HG02884 (cell line): ENCODE measurements at regions not wholly inside any gene's neighbourhood (a gene's known extent, or its start where the extent isn't known, plus 50 kb on each side); places are given as distances from the start of the nearest gene placed in this dataset.
"Not testable (repeated sequence)": the region's sequence is repeated elsewhere in the genome, so short reads cannot be mapped to it uniquely, and the experiment has no call there.

Experiments used
- ATAC-seq: cut with Tn5 transposase; IDR thresholded peaks from one replicate; pipeline ENCODE4 v1.9.1; 2021; ENCODE audit warnings: mild to moderate bottlenecking, moderate library complexity; ENCODE audit not compliant: unreplicated experiment

DNA sequence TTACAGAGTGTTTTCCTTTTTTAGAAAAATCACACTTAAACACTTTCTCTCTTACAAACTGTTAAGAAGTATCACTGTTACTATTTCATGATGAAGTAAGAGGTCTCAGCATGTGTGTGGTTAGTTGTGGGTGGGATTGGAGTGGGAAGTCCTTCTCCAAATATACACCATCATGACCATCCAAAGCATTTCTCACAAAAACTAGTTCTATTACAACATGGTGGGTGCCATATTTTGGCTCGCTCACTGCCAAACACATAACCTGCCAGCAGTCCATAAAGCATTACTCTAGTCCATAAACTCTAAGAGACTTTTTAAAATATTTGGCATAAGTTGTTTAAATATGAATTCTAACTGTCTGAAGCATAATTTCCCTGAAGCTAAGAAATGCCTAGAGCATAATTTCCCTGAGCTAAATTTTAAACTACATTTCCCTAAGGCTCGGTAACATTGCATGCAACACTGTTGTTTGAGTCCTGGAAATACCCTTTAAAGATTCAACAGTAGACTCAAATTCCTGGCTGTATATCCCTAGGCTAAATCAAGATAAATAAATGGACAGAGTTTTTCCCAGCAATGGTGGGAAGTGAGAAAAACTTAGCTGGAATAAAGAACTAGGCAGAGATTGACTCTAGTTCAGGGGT, 415.0 kb upstream of the INTU start:
- no peak for ATAC-seq

DNA sequence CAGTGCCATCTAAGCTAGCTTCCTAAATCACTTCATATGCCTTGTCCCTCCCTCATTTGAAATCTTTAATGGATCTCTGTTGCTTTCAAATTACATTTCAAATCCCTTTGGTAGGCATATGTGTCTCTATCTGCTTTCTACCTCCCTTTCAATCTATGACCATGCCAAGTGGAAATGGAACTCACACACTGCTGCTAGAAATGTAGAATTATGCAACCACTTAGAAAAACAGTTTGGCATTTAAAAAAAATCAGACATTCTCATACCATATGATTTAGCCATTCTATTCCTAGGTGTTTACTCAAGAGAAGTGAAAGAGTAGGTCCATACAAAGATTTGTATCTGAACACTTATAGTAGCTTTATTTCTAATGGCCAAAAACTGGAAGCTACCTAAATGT, 413.5 kb upstream of the INTU start:
- no peak for ATAC-seq

DNA sequence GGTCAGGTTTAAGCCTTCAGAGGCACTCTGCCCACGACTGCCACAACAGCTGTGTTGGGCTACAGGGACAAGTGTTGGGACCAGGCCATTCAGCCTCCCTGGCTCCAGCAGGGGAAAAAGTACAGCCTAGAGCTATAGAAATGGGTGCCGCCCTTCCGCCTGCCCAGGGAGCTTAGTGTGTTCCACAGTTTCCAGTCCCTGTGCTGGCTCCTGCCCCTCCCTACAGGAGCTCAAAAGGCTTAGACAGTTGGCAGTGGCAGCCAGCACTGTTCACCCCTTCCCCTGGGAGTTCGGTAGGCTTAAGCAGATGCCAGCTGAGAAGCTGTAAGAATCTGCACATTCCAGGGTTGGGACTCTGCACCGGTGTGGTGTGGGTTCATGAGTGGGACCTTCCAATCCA, 408.2 kb upstream of the INTU start:
- ATAC-seq: no peak

DNA sequence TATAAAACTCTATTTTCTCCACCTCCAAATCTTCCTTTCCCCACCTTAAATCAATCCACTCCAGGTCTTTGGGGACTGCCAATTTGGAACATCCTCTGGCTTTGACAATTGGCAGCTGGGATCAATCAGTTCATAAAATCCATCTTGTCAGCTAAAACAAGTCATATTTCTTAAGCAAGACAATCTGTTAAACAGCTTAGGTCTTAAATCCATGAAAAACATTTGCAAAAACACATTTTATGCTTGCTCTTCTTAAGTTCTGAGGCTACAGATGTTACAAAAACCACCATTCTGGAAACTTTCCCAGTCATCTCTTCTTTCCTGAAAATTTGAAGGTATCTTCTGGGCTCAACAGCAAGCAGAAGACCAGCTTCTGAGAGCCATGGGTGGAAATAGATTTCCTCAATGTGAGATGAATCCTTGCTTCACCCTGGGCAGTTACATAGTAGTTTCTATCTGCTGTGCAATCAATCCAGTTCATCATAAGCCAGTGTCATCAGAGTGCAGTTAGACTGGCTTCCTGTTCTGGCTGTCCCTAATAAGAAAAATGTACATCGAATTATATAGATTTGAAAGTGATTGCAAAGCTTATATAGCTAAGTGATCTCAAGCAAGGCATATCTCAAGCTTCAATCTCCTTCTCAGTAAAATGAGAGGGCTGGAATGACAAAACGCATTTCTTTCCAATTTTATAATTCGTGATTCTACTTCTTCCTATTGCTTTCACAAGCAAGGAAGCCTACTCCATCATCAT, 402.7 kb upstream of the INTU start:
- no peak for ATAC-seq

DNA sequence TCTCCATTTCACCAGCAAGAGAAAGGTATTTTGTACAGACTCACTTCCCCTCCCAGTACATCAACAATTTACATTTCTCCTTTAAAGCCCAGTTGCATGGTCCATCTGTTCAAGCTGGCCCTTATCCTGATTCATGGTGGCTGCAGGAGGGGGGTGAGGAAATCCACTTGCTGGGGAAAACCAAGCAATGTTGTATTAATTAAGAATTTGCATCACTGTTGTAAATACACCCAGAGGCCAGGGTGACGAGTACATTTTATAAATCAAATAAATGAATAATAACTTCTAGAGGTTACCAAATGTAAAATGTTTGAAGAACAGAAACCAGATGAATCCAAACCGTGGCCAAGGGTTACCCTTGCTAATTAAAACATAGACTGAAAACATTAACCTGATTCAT, 395.9 kb upstream of the INTU start:
- no peak for ATAC-seq

DNA sequence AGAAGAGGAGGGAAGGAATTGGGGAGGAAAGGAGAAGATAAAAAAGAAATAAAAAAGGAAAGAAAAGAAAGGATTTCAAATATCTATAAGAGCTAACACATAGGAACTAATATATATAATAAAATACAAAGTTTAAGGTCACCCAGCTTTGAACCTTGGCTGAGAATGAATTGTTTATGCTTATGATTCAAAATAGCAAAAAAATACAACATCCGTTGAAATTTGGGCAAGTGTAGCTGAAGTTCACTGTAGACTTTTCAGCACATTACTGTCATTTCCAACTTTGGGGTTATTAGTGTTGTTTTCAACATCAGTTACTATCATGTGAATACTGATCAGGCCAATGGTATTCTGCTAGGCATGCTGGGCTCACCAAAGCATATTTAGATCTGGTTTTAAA, 395.2 kb upstream of the INTU start:
- no peak for ATAC-seq

DNA sequence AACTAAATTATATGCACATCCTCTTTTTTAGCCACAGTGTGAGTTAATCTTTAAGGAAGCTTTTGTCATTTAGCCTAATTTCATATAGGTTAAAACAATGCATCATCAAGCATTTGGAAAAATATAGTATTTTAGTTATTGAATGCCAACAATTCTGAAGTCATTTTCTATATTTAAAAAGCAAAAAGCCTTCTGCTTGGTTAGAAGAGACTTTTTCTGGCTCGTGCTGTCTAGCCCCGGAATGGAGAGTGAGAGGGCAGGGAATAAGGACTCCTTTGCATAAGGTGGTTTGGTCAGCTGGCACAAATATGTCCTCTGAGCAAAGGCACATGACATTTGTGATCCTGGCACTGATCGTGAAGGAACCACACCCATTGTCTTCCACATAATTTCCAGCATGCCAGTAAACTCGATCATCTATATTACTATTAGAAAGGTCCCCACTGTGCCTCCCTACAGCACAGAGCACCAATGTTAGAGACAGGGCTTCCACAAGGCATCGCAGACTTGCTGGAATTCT, 393.7 kb upstream of the INTU start:
- no peak for ATAC-seq

DNA sequence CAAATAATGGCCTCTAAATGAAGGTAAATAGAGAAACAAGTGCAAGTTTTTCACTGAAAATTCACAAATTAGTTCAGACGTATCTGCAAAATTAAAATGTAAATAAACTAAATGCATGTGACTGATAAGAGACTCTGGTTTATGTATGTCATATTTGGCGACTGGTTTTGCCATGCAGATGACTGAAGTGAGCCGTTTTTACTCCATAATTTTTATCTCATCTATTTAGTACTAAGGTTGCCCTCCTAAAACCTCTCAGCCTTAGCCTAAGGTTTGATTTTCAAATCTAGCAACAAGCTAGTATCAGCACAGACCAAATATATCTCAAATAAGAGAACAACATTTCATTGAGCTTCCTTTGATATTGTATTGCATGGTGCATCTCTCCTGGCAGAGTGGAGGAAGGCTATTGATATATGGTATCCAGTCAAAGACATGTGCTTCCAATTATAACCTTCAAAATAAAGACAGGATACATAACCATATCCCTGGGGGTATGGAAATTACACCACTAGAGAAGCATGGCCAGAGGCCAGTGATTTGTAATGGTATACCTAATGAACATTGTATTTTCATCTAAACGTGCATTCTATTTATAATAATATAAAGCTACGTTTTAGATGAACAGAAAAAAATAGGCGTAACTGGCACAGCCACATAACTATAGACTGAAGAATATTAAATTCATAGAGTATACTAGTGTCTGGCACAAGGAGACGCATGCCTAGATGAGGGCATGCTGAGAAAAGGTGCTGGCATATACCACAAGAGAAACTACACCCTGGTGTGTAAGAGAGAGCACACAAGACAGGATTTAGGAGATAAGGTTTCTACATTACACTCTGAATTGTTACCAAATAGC, 392.6 kb upstream of the INTU start:
- ATAC-seq: no peak

DNA sequence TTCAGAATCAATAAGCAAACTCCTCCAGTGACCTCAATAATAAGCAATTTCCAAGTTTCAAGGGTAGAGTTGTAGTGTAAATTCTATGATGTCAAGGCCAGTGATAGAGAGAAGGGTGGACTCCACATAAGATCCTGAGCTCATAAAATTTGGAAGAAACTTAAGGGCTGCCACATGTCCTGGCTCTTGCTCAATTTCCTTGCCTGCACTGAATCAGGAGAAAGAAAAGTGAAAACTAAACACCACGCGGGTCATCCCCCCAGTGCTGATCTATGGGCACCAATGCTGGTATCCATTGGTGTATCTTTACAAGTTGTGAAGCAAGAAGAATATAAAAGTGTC, 392.0 kb upstream of the INTU start:
- no peak for ATAC-seq

DNA sequence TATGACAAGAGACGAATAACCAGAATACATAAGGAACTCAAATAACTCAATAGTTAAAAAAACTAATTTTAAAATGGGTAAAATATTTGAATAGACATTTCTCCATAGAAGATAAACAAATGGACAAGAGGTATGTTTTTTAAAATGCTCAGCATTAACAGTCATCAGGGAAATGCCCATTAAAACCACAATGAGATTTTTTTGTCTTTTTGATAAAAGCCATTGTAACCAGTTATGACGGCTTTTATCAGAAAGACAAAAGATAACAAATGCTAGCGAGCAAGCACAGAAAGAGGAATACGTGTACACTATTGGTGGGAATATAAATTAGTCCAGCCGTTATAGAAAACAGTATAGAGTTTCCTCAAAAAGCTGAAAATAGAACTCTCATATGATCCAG, 388.2 kb upstream of the INTU start:
- ATAC-seq: no peak

DNA sequence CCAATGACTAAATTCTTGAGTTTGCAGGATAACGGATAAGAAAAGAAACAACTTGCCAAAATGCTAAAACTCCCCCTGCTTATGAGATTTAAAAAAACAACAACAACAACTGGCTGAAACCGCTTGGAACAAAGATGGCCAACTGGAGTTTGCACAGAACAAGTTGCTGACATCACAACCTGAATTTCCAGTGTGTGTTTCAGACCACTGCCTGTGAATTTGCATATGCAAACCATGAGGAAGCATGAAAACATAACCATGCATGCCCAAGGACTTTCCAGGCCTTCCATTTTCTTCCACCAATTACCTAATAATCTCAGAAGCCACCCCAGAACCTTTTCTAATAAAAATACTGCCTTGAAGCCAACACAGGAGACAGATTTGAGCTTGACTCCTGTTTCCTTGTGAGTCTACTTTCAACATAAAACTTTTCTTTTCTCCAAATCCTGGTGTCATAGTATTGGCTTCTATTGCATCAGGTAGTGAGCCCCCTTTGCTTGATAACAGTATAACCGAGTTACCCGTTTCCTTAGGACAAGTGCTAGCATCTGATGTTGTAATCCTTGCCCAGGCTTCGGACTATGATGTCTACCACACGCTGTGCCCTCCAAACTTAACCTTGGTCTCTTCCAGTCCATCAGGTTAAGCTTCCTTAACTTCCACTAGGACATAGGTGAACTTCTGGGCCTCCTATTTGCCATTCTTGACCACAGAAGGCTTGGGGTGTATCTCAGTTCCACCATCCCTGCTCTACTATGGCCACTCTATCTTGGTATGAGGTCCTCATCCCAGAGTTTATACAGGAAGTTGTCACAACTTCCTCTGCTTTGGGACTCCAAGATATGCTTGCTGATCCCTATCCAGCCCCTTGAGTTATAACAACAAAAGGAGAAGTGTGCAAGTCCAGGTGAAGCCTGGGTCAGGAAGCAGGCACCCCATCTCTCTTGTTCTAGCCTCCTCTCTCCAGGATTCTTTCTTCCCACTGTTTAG, 385.5 kb upstream of the INTU start:
- ATAC-seq: no peak

DNA sequence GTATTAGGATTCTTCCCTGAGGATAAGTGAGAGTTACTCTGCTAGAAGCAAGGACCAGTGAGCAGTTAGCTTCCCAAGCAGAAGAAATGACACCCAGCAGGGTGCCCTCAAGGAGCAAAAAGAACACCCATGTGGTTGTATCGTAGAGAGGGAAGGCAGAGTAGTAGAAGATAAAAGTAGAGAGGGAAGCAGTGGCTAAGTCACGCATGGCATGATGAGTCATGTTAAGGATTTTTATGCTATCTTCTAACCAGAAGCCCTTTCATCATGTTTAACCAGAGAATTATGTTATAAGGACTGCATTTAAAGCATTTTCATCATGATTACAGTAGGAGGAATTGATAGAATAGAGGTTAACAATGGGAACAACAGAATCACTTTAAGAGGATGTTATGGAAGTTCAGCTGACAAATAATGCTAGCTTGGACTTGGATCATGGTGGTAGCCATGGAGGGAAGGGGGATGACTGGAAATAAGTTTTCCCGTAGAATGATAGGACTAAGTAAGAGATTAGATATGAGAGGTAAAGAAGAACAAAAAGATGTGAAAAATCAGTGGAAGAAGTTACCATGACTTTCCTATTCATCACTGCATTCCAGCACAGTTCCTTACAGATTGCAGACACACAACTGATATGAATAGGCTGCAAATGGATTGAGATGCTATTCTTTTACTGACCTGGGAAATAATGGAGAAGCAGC, 383.5 kb upstream of the INTU start:
- ATAC-seq: no peak

DNA sequence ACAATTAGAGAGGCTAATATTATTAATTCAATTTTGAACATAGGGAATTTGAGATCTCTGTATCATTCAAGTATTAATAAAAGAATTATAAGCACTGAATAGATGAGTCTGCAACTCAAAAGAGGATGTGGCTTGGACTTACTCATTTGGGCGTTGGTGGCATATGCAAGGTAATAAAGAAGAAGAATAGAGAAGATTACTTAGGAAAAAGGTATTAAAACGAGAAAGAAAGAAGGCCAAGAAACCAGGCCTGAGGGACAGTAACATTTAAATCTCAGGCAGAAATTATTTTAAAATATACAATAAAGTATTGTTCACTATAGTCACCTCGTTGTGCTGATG, 383.0 kb upstream of the INTU start:
- no peak for ATAC-seq

DNA sequence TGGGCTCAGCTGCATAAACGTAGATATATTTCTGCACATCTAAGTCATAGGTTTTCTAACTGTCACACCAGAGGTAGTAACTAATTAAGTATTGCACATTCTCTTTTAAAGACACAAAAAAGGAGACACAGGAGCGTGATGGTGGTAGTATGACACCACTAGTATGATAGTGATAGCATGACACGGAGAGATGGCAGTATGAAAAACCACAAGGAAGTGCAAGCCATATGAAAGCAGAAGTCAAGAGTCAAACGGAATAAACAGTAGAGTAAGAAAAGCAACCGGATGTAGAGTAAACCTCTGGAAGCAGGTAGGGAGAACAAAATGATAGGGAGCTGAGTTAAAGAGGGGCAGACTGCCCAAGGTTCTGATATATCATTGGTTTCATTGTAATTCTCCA, 382.2 kb upstream of the INTU start:
- no peak for ATAC-seq

DNA sequence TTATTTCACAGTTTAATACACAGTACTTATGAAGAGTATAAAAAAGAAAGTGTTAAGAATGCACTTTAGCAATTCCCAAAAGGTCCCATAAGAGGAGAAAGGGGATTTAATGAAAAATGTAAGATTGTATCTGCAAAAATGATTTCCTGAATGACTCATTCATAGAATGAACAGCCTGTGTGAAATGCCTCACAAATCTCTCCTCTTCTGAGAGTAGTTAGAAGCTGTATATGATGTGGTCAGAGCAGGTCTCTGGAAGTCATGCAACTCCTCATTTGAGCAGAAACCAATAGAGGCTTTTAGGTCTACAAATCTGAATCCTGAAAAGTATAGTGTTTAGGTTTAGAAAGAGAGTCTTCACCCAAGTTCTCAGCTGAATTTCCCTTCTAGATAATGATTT, 381.3 kb upstream of the INTU start:
- no peak for ATAC-seq

DNA sequence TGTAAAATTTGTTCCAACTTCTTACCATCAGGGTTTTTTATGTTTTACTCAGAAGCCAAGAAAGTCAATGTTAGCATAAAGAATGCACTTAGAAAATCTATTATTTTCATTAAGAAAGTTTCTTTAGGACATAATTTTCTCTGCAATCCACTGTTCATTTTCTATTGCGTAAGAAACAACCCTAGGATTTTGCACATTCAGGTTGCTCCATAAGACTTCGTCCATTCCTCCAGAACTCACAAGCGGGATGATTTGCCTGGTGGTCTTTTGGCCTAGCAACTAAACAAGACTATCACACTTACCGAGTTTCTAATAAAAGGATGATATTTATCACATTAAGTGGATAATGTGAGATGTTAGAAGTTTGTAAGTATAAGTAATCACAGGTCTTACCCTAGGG, 376.3 kb upstream of the INTU start:
- no peak for ATAC-seq

DNA sequence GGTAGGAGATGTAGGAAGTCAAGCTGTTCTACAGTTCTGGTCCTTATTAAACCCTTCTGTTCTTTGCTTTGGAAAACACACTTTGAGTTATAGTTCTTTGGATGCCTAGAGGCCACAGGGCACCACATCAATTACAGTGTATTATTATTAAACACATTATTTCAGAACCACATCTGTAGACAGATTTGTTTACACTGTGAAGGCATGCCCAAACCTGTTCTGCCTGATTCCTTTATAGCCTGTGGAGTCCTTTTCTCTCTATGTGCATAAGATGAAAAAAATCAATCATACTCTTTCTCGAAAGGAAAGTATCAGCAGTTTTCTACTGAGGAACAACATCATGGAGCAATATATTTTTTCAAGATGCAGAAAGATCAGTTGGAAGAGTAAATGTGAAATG, 371.3 kb upstream of the INTU start:
- no peak for ATAC-seq

DNA sequence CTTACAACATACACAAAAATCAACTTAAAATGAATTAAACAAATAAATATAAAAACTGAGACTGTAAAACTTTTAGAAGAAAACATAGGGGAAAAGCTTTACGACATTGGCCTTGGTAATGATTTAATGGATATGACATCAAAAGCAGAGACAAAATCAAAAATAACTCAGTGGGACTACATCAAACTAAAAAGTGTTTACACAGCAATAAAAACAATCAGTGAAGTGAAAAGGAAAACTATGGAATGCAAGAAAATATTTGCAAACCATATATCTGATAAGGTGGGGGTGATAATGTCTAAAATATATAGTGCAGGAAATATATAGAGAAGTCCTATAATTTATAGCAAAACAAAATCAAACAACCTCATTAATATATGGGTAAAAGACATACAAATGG, 364.4 kb upstream of the INTU start:
- ATAC-seq: no peak

DNA sequence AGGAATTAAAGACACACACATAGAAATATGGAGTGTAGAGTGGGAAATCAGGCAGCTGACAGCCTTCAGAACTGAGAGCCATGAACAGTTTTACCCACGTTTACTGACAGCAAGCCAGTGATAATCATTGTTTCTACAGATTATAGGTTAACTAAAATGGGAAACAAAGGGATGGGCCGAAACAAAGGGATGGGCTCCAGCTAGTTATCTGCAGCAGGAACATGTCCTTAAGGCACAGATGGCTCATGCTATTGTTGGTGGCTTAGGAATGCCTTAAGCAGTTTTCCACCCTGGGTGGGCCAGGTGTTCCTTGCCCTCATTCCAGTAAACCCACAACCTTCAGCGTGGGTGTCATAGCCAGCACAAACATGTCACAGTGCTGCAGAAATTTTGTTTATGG, 355.7 kb upstream of the INTU start:
- not testable (repeated sequence) for ATAC-seq

DNA sequence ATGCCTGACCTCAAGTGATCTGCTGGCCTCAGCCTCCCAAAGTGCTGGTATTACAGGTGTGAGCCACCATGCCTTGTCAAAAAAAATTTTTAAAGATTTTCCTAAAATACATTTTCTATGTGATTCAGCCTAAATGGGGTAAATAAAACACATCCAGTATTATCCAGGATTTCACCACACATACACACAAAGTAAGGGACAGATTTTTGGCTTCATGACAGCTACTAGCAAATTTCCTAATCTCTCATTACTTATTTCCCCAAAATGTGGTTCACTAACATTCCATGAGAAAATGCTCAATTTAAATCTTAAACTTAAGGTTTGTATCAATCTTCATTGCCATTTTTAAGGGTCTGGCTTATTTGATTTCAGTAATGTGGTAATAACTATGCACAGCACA, 348.5 kb upstream of the INTU start:
- no peak for ATAC-seq
